Glomerular visceral epithelial cell (primary cell): ENCODE measurements at regions not wholly inside any gene's neighbourhood (a gene's known extent, or its start where the extent isn't known, plus 50 kb on each side); places are given as distances from the start of the nearest gene placed in this dataset.
"Not testable (repeated sequence)": the region's sequence is repeated elsewhere in the genome, so short reads cannot be mapped to it uniquely, and the experiment has no call there.

Source experiments
- DNase-seq: peaks from one replicate; pipeline ENCODE4 v3.0.0-alpha.2; 2016; ENCODE audit errors: extremely low spot score

- no peak for DNase-seq
These were observed 104.6 kb downstream of the MED10 start for GRCh38 chr5:6273749-6274148.

- no peak for DNase-seq
These were observed 105.1 kb downstream of the MED10 start for GRCh38 chr5:6273090-6273735.

- DNase-seq = no peak
These were observed 108.4 kb downstream of the MED10 start for GRCh38 chr5:6269925-6270324.

GRCh38 chr5:6266671-6267197 lies 111.6 kb downstream of the MED10 start:
- DNase-seq = no peak

- DNase-seq = no peak
These were observed 114.0 kb downstream of the MED10 start for GRCh38 chr5:6264394-6264793.

GRCh38 chr5:6262651-6263363 lies 115.5 kb downstream of the MED10 start:
- no peak for DNase-seq

DNA sequence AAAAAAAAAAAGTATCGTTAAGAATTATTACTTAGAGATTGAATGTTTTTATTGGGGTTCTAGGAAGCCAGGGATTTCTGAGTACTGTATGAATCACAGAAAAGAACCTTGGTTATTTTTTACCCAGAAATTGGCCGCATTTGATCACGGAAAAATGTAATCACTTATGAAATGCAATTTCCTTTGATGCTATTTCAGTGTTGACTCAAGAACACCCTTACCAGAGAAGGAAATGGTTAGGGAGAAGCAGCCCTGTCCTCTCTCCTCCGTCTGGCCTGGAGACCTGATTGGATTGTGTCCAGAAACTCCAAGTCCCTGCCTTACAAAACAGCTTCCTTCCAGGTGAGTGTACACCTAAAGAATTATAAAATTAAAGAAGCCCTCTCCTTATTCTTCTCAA lies 116.7 kb downstream of the MED10 start:
- no peak for DNase-seq

DNA sequence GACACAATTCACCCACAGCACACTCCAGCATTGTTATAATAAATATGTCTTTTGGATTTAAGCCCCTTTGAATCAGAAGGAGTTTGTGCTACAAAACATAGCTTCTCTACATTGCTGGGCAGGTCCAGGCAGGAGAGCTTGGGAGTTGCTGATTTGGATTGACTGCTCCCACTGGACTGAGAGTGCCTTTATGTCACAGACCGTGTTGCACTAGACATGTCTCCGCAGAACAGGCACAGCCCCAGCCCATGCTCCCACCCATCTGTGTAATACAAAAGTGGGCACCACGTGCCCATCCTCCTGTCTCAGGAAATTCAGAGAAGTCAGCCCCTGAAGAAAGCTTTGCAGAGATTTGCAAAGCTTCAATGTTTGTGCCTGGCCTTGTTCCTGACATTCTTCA lies 117.1 kb downstream of the MED10 start:
- DNase-seq = no peak

GRCh38 chr5:6260846-6261245 lies 117.5 kb downstream of the MED10 start:
- DNase-seq = no peak

DNA sequence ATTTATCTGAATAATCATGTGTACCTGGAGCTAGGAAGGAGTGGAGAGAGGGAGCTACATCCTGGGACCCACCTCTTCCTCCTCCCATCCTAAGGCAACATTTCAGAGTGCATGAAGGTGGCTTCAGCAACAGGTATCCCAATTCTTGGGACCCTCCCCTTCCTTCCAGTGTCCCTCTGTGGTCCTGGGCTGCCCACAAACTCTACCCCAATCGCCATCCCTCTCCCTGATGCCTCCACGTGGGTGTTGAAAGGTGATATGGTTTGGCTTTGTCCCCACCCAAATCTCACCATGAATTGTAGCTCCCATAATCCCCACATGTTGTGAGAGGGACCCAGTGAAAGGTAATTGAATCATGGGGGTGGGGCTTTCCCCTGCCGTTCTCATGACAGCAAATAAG lies 121.4 kb downstream of the MED10 start:
- DNase-seq = no peak

- no peak for DNase-seq
These were observed 122.4 kb downstream of the MED10 start for GRCh38 chr5:6255956-6256355.

DNA sequence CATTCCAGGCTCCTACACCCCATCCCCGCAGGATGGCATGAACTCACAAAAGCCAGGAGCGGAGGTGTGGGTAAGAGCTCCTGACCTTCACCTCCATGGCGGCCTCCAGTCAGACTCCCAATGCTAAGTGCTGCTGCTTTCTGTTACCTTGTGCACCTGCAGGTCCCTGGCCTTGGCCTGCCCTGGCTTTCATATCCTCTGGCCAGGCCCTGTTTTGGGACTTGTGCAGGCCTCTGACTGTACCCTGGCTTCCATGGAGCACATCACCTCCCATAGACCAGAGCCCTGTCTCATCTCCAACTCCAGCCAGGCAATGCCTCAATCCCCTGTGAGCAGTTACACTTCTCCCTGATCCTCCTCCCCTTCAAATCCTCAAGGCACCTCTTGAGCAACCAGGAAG lies 124.5 kb downstream of the MED10 start:
- DNase-seq = no peak

GRCh38 chr5:6253281-6253680 lies 125.1 kb downstream of the MED10 start:
- no peak for DNase-seq

DNA sequence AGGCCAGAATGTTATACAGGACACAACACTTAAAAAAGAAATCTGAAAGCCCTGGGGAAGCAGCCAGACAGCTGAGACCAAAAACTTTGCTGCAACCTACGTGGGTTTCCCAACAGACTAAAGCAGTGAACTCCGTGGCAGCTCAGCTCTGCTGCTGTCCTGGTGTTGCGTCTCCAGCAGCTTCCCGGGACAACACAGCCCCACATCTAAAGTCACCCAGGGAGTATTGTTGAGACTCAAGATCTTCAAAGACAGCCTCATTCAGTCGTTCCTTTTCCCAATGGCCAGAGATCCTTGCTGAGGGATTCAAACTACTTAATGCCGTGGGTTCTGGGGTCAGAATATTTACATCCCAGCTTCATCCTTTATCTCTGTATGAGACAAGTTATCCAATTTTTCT lies 125.8 kb downstream of the MED10 start:
- DNase-seq = no peak

DNA sequence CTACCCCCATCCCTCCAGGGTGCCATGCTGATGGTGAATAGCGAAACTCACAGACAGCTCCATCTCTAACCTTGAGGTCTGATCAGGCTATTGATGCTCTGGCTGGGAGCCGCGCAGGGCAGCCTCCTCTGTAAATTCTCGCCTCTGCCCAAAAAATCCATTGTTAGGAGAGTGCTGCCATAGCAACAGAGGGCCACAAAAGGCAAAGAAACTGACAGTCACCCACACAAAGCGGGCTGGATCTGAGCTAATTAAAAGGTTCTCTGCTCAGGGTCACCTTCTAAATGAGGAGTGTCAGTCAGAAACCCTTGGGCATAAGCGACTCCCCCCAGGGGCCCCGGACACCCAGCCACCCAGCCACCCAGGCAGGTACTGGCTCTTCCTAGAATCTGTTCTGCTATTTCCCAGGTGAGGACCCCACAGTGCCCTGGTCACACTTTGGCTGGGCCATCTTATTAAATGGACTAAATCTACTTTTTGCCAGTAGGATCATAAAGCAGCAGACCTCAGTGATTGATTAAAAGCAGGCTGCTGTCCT lies 126.7 kb downstream of the MED10 start:
- DNase-seq = no peak

DNA sequence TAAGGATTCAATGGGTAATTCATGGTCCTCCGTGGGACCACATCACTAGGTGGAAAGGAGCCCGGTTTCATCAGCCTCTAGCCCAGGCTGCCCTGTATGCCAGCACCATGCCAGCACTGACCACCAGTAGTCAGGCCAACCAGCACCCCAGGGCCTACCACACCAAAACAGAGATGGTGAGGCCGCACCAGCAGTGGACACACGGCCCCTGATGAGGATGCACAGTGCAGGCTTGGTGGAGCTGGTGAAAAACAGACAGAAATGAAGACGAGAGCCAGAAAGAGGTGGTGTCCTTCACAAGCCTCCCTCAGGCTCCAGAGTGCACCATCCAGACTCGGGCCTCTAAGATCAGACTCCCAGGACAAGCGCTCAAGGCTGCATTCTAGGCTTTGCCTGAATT lies 128.2 kb downstream of the MED10 start:
- DNase-seq = no peak

GRCh38 chr5:6248132-6248531 lies 130.2 kb downstream of the MED10 start:
- no peak for DNase-seq

- DNase-seq = no peak
These were observed 131.4 kb downstream of the MED10 start for GRCh38 chr5:6246820-6247437.

DNA sequence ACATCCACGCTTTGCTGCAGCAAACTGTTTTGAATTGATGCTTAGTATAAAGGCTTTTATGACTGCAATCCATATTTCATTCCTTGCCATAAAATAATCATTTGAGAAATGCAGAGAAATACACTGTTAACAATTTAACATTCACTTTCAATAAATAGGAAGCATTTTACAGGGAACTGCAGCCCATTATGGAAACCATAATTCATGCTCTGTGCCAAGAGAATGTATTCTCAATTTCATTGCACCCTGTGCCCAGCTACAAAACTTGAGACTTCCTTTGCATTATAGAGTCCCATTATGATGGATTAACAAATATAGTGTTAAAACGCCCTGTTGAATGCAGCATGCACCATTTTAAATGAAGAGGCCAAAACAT lies 134.0 kb downstream of the MED10 start:
- no peak for DNase-seq

- DNase-seq = no peak
These were observed 134.5 kb downstream of the MED10 start for GRCh38 chr5:6243706-6244338.

GRCh38 chr5:6241056-6241455 lies 137.3 kb downstream of the MED10 start:
- not testable (repeated sequence) for DNase-seq

DNA sequence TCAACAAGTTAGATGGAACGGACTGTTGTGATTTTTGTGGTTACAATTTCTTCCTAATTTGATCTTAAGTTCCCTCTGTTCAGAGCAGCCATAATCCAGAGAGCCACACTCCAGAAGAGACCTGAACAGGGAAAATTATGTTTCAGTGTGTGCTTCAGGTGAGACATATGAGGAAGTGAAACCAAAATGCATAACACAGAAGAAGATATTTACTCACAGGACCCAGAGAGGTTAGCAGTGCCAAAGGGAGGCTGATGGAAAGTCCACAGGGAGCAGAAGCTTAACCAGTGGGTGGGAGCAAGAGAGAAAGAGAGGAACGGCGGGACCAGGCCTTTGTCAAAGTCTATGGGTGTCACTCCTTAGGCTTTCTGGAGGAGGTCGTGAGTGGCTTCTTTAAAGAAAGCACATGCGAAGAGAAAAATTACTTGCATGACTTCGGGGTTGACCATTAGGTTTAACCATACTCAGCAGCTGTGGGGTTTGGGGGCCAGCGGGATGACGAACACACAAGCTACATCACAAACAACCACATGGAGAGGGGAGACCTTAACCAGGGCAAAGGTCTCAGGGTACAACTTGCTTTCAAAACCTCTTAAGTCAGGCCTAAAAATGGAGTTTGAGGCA lies 141.4 kb downstream of the MED10 start:
- no peak for DNase-seq
